Fibroblast of lung (primary cell): ENCODE measurements at regions not wholly inside any gene's neighbourhood (a gene's known extent, or its start where the extent isn't known, plus 50 kb on each side); places are given as distances from the start of the nearest gene placed in this dataset.

Source experiments
- EZH2 ChIP-seq: IDR thresholded peaks from 2 replicates; pipeline ENCODE4 v1.5.1; 2012; ENCODE audit warnings: low read length, control low read depth, mild to moderate bottlenecking; ENCODE audit errors: missing control alignments
- TF ChIP-seq, protein P1 (sequence below), 2 donors: IDR thresholded peaks in 1 of 2; conservative IDR thresholded peaks in 1 of 2; 1 replicate in 1 of 2; 2 replicates in 1 of 2; pipeline ENCODE4 v1.5.1; 2011 to 2012; ENCODE audit warnings: low read length in 2 of 2, control low read depth in 1 of 2, inconsistent platforms in 1 of 2, low read depth in 1 of 2, mild to moderate bottlenecking in 1 of 2

DNA sequence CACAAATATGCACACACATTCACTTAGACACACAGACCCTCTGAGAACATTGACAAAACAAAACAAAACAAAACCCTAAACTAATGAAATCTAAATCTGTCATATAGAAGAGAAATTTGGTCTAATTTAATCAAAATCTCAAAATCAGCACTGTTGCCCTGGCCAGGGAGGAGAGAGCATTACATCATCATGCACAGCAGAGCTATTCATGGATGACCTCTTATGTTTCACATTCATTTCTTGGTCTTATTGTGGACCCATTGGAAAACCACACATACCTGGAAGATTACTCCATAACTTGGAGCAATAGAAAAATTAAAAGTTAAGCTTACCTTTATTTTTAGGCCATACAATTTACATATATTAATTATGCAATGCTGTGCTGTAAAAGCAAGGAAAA lies 1223.6 kb upstream of the GJE1 start:
- no peak for TF ChIP-seq EZH2
- TF ChIP-seq, protein P1, sequence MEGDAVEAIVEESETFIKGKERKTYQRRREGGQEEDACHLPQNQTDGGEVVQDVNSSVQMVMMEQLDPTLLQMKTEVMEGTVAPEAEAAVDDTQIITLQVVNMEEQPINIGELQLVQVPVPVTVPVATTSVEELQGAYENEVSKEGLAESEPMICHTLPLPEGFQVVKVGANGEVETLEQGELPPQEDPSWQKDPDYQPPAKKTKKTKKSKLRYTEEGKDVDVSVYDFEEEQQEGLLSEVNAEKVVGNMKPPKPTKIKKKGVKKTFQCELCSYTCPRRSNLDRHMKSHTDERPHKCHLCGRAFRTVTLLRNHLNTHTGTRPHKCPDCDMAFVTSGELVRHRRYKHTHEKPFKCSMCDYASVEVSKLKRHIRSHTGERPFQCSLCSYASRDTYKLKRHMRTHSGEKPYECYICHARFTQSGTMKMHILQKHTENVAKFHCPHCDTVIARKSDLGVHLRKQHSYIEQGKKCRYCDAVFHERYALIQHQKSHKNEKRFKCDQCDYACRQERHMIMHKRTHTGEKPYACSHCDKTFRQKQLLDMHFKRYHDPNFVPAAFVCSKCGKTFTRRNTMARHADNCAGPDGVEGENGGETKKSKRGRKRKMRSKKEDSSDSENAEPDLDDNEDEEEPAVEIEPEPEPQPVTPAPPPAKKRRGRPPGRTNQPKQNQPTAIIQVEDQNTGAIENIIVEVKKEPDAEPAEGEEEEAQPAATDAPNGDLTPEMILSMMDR (conservative IDR thresholded peaks at IDR 0.05 in 1 of 2, IDR thresholded peaks at IDR 0.05 in 1 of 2; ENCODE audit: low read depth in 1 of 2, low read length in 2 of 2): no peak
